Putamen (tissue), 1 donor: ENCODE measurements at regions not wholly inside any gene's neighbourhood (a gene's known extent, or its start where the extent isn't known, plus 50 kb on each side); places are given as distances from the start of the nearest gene placed in this dataset.

Experiments
- DNase-seq: peaks from one replicate; pipeline ENCODE4 v3.0.0-alpha.2; 2016; ENCODE audit warnings: low spot score

DNA sequence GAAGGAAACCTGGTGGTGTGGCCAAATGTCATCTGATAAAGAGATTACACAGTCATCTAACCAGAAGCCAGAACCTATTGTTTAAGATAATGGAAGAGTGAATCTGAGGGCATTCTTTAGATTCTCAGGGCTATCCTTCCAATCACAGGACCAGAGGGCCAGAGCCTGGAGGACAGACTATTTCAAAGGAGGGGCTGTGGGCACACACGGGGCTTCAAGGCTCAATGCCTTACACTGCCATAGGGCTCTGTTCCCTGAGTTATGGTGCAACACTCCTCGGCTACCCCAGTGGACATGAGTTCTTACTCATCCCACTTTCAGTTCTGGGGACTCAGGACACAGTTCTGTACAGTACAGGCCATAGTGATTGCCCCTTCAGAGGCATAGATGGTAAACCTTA lies 343.9 kb upstream of the ALCAM start:
- no peak for DNase-seq

DNA sequence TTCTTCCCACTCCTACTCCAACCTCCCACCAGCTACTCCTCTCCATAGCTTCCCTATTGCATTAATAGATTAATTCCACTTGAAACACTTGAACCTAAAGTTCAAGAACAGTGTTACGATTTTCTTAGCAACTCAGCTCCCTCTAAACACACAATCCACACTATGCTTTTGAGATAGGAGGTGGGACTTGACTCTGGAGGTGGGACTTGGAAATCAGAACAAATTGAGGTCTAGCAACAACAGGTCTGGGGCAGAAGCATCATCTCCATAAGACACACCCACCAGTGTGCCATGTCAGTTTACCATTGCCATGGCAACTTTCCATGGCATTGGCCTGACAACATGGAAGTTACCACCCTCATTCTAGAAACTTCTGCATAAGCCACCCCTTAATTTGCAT lies 336.5 kb upstream of the ALCAM start:
- DNase-seq = no peak

DNA sequence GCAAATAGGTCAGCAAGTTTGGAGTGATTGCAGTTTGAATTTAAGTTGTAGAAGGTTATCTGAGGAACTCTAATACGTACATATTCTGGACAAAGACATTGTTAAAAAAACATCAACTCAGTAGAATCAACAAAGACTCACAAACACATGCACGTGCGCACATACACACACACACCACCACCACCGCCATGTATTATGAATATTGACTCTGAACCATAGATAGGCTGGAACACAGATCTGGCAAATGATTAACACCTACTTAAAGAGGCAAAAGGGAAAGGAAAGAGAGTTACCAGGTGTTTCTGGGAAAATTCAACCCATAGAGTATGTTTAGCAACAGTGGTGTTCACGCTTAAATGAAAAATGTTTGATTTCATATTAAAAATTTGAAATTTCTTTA lies 334.2 kb upstream of the ALCAM start:
- DNase-seq = no peak

DNA sequence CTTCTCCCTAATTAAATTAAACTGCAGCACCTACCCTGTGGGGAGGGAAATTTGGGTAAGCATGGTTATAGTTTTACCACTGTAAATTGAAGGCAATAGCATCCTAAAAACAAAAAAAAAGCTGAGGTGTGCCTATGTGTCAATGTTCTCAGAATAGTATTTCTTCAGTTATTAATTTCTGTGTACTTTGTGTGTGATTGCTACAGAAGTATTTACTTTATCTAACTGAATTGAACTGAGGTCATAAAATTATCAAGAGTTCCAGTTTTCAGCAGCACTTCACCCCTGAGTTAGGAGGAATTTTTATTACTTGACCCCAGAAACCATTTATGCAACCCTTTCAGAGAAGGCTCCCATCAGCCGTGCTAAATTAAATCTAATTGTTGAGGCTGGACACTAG lies 333.6 kb upstream of the ALCAM start:
- DNase-seq = no peak

DNA sequence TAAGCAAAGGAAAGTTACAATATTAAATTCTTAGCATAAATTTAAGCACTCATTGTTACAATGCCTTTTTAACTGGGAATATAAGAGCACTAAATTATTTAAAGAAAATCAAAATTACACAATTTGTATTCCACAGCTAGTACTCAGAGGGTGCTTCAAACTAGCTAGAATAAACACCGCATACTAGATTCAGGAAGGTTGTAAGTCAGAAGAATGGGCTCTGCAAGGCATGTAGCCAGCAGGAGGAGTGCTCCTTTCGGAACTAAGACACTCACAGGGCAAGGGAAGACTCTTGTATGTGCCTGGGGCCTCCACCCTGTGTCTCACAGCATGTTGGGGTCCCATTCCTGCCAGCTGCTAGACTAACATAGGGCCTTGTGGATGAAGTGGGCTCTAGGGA lies 327.7 kb upstream of the ALCAM start:
- no peak for DNase-seq

DNA sequence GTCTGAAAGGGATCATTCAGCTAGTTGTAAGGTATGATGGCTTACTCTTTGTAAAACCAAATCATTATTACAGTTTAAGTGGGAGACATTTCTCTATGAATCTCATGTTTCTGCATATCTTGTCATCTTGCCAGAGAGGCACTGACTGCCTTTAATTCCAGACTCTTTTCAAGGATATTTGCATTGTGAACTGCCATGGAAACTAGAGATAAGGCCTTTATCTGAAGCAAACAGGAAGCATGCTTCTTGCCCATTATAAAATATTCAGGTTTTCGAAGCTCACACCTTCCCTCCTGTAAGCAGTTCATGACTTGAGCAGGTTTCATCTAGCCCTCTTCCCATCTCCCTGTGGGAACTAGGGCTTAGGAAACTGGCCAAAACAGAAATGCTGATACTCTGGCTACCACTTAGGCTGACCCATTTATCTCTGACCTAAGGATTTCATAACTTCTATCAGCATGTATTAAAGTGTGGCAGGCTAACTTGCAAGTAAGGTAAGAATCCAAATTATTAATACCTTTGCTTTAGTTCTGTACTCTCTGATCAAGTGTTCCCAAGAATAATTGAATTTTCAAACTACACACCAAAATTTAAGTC lies 326.6 kb upstream of the ALCAM start:
- no peak for DNase-seq

DNA sequence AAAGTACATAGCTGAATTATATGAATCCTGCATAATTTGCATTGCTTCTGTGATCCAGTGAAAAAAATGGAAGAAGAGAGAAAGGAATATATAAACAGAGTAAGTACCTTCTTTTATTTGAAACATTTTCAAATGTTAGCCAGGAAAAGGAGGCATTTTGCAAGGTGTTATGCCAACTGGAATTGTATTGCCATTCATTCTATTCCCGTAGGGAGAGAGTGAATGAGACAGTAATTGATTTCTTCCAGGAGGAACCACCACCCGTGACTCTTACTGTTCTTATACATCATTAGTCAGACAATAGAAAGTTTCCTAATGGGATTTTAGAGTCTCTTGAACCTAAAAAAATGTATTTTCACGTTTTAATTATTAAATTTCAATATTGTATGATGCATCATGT lies 324.1 kb upstream of the ALCAM start:
- no peak for DNase-seq

DNA sequence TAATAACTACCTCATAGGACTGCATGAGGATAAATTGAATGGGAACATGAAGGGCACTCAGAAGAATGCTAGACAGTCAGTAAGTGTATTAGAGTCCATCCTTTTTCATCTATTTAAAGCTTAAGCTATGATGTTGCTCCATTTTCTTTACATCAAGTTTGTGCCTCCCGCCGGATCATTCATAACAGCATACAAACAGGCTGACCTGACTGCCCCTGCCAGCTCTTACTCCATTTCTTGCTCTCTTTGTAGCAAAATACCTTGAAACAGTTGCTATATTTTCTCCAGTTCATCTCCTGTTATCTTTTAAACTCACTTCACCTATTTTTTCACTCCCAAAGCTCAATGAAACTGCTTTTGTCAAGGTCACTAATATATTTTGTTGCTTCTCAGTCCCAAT lies 315.6 kb upstream of the ALCAM start:
- DNase-seq = no peak

DNA sequence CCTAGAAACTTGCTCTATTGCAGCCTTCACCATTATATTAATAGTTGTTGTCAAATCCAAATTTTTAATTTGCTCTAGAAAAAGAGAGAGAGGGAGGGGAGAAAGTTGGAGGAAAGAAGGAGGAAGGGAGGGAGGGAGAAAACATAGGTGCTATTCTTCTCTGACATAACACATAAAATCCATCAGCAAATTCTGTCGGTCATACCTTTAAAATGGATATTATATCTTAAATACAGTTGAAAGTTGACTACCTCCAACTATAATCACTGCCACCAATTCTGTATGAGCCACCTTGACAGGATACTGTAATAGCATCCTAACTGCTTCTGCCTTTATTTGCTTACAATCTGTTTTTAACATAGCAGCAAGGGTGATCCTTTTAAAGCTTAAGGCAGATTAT lies 314.7 kb upstream of the ALCAM start:
- no peak for DNase-seq

DNA sequence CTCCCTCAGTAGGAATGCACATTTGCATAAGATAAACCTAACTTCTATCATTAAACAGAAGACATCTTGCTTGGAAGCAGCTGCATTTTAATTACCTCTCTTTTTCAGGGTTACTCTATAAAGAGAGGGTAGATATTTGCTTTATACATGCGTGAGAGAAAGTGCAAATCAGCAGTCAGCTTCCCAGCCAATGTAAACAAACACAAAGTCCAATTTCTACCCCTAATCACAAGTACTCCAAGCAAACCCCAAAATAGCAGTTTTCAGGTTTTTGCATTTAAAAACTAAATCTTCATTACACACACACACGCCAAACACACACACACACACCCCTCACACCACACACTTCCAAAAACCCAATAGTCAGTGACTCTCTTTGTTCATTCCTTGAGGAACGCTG lies 303.9 kb upstream of the ALCAM start:
- DNase-seq = no peak

DNA sequence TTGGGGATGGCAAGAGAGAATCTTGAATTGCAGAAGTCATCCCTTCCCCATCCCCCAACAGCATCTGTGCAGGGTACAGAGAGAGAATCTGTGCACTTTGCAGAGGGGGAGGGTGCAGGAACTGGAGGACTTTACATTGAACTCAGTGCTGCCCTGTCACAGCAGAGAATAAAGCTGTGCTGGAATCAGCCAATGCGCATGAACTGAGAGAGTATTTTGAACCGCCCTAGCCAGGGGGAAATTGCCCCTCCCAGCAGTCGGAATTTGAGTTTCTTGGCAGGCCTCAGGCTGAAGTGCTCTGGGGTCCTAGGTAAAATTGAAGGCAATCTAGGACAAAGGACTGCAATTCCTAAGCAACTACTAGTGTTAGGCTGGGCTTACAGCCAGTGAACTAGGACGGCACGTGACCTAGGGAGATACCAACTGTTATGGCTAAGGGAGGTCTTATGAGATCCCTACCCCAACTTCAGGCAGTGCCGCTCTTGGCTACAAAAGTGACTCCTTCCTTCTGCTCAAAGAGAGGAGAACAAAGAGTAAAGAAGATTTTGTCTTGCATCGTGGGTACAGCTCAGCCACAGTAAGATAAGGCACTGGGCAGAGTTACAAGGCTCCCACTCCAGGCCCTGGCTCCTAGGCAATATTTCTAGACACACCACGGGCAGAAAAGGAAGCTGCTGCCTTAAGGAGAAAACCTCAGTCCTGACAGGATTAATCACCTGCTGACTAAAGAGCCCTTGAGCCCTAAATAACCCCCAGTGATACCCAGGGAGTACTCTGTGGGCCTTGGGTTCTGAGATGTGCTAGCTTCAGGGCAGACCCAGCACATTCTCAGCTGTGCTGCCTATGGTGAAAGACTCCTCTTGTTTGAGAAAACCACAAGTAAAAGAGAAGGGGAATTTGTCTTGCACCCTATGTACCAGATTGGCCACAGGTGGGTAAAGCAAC lies 300.5 kb upstream of the ALCAM start:
- no peak for DNase-seq

DNA sequence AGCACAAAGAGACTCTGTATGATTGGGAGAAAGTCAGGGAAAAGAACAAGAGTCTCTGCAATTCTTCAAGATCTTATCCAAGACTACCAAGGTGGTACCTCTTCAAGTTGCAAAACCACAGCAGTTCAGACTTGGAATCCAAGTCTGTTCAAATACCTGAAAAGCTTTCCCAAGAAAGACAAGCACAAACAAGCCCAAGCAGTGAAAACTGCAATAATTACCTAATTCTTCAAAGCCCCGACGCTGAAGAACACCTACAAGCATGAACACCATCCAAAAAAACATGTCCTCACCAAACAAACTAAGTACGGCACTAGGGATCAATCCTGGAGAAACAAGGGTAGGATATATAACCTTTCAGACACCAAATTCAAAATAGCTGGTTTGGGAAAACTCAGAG lies 299.3 kb upstream of the ALCAM start:
- DNase-seq = no peak

DNA sequence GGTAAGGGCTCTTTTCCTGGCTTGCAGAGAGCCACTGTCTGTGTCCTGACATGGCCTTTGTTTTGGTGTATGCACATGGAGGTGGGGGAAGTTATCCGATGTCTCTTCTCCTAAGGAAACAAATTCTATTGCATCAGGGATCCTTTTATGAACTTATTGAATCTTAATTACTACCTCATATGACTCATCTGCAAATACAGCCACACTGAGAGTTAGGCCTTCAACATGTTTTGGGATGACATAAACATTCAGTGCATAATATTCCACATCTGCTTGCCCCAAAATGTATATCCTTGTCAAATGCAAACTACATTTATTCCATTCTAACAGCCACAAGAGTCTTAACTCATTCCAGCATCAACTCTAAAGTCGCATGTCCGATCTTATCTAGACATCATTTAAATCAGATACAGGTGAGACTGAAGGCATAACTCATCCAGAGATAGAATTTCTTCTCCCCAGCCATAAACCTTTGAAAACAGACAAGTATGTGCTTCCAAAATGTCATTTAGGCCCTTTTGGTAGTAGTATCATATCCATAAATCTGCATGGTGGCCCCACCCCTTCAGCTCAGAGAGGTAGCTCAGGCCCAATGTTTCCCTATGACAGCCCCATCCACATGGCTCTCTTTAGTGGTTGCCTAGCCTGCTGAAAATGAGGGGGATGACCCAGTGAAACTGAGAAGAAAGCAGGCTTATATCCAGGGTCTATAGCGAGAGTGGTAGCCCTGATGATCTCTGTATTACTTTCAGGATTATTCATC lies 289.5 kb upstream of the ALCAM start:
- DNase-seq = no peak

DNA sequence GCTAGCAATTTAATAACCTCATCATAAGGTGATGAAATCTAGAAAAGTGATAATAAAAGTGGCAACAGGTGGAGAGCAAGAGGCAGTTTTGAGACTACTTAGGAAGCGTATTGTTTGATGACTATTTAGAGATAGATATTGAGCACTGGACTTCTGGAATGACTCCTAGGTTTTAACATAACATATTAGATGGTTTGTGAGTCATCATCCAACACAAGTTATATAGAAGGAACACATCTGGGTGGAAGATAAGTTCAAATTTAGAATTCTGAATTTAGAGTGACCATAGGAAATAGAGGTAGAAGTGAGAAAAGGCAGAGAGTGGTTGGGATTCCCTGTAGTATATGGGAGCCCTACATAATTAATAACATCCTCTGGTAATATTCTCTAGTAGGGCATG lies 282.8 kb upstream of the ALCAM start:
- no peak for DNase-seq

DNA sequence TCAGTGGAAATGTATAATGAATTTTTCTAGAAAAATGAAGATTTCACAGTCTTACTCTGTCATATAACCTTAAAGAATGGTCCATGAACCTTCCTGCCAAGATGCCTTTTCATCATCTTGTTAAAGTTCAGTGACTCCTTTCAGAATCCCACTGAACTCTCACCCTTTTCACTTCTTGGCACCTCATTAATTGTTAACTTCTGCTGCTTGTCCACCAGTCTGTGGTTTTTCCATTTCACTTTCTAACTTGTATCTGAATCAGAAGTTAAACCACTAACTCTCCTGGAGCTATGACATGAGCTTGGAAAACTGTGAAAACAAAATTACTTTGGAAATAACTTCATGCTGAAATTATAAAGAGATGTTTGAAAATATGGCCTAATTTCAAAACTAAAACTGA lies 281.2 kb upstream of the ALCAM start:
- no peak for DNase-seq

DNA sequence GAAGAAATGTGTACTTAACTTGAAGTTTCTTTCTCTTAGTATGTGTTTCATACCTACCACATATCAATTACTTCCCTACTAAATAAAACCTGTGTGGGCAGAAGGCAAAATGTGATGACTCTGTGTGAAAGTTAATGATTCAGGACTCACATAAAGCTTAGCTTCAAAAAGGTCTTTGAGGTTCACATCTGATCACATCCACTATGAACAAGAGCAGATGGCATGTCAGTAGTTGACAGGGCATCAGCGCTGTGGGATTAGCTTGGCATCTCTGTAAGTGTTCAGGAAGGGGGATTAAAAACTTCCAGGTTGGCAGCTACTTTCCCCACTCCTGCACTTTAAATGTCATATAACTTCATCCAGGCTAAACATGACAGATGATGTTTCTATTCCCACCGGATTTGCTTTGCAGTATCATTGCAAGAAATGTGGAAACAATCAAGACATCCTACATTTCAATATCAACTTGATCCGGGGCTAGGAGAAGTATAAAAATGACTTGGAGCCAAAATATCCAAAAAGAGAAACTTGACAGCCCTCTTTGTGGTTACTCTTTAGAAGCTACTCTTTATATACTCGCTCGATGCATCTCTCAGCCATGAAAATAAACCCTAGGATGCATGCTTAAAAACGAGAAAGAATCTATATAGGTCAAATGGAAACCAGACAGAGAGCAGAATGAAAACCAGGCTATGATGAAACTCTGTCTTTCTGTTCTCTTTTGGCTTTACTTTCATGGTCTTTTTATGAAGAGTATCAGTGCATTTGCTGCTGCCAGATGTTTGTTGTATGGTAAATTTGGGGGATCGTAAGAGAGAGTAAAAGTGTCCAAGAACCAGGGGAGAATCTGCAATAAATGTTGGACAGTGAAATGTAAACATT lies 273.1 kb upstream of the ALCAM start:
- no peak for DNase-seq

DNA sequence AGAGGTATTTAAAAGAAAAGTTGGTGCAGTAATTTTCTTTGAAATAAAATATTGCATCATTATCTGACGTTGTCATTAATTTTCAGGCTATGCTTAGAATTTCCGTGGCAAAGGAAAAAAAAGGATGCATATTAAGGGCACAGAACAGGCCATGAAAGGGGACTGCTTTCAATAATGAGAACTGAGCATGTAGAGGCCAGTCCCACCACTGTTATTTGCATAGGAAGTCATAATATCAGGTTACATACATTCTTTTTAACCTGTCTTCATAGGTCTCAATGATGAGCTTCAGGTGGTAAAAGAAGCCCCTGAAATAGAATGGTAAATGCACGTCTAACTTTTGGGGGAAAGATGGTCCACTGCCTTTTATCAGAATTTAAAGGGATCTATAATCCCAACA lies 272.1 kb upstream of the ALCAM start:
- DNase-seq = no peak

DNA sequence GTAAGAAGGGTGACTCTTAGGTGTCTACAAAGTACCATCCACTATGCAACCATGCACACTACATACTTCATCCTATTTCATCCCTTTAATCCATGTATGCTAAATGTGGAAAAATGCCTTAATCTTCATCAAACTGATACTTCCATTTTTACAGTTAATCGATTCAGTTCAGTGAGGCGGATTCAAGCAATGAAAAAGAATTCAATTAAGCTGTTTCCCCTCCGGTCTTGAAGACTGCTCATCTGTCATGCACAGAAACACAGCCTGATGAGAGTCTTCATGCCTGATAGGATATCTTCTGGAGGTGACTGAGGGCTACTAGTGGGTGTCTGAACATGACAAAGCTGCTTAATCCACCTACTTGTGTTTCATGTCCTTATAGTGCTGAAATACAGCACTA lies 270.6 kb upstream of the ALCAM start:
- no peak for DNase-seq

DNA sequence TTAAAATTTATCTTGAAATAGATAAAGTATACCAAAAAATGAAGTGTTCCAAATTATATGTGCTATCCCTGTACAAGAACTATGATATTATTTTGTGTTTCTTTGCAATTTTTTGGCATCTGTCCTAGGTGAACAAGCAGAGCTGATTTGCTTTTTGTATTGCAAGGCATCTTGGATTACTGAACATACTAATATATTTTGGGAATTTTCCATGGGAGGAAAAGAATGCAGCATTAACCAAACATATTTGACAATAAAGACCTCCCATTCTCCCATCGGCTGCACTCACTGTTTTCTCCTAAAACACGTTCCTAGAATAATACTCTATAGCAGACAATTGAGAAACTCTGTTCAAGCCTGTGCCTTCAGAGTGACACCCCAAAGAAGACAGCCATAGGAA lies 265.1 kb upstream of the ALCAM start:
- DNase-seq = no peak

DNA sequence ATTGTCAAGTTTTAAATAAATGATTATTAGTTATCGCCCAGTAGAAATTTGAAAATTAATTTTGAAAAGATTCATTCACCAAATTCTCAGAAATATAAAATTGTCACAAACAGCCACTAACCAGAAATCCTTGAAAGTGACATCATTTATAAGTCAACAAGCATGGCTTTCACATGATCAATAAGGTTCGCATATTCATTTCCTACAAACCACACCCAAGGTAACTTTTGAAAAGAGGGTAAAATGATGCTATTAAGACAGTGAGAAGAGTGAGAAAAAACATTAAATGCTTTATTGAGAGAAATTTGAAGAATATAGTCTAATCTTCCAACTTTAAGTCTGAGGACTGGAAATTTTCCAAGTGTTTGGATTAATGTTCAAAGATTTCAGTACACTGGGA lies 263.6 kb upstream of the ALCAM start:
- no peak for DNase-seq

DNA sequence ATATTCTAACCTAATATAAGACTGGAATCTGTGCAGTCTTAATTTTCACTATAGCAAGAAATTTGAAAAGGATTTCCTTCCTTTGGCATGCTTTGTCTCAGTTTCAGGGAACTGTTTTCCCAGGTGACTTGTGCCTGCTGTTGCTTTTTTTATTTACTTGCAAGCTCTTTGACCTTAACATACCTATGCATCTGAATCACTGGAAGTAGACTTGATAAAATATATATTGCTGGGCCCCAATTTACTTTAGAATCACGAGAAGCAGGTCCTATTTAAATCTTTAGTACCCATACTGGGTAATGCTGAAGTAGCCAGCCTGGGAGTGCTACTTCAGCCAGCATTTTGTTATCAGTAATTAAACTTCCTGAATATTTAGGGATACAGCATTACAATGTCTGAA lies 257.9 kb upstream of the ALCAM start:
- DNase-seq = no peak

DNA sequence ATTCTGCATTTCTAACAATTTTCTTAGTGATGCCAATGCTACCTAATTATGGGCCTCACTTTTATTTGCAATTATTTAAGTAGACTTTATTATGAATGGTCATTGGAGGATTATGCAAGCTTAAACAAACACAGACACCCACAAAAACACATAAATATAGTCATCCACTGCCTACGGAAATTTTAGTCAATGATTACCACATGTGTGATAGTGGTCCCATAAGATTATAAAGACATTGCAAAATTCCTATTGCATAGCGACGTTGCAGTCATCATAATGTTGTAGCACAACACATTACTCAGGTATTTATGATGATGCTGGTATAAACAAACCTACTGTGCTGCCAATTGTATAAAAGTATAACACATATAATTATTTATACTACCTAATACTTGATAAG lies 247.8 kb upstream of the ALCAM start:
- DNase-seq = no peak
